Activated naive CD8-positive, alpha-beta T cell treated with anti-CD3 and anti-CD28 coated beads for 36 hours (primary cell): ENCODE measurements at regions not wholly inside any gene's neighbourhood (a gene's known extent, or its start where the extent isn't known, plus 50 kb on each side); places are given as distances from the start of the nearest gene placed in this dataset.

Experiments
- DNase-seq: peaks from one replicate; pipeline ENCODE4 v3.0.0; 2021
- H3K27ac Mint-ChIP-seq: one replicate; pipeline ENCODE4 v1.8.0; 2022; ENCODE audit warnings: mild to moderate bottlenecking, moderate library complexity, mixed read lengths
- H3K27me3 Mint-ChIP-seq: one replicate; pipeline ENCODE4 v1.8.0; 2022; ENCODE audit warnings: mild to moderate bottlenecking, mixed read lengths
- H3K36me3 Mint-ChIP-seq: one replicate; pipeline ENCODE4 v1.8.0; 2021; ENCODE audit warnings: mild to moderate bottlenecking, mixed read lengths
- H3K4me1 Mint-ChIP-seq: one replicate; pipeline ENCODE4 v1.8.0; 2021; ENCODE audit warnings: mixed read lengths
- H3K4me3 Mint-ChIP-seq: one replicate; pipeline ENCODE4 v1.8.0; 2022; ENCODE audit warnings: mild to moderate bottlenecking, moderate library complexity, mixed read lengths
- H3K9me3 Mint-ChIP-seq: one replicate; pipeline ENCODE4 v1.8.0; 2022; ENCODE audit warnings: mixed read lengths

- H3K9me3 Mint-ChIP-seq: no peaks in the 10 kb centered on the region
- peaks cover 7% of the 10 kb centered on the region for H3K4me1 Mint-ChIP-seq
- no peak overlapping the region for H3K27ac Mint-ChIP-seq
- H3K36me3 Mint-ChIP-seq: no peaks in the 10 kb centered on the region
- no peak for DNase-seq
- peaks cover 58% of the 10 kb centered on the region for H3K27me3 Mint-ChIP-seq
- H3K4me3 Mint-ChIP-seq: no peak overlapping the region
These were observed 2188.9 kb upstream of the TENM3 start for GRCh38 chr4:180054291-180054690.

- Mint-ChIP-seq H3K27ac (no peak overlapping the region), H3K36me3 (no peaks in the 10 kb centered on the region), H3K9me3 (no peaks in the 10 kb centered on the region), H3K27me3 (peaks cover 73% of the 10 kb centered on the region), H3K4me1 (peaks cover 13% of the 10 kb centered on the region), H3K4me3 (peak overlapping the region; percentile 64)
- no peak for DNase-seq
These were observed 2185.9 kb upstream of the TENM3 start for GRCh38 chr4:180057299-180057721.

- peak; percentile 27 for DNase-seq
- Mint-ChIP-seq H3K4me3 (peak overlapping the region; percentile 64), H3K27ac (no peak overlapping the region), H3K4me1 (peaks cover 13% of the 10 kb centered on the region), H3K27me3 (peaks cover 74% of the 10 kb centered on the region), H3K36me3 (no peaks in the 10 kb centered on the region), H3K9me3 (no peaks in the 10 kb centered on the region)
These were observed 2185.1 kb upstream of the TENM3 start for GRCh38 chr4:180057891-180058671.

- H3K27me3 Mint-ChIP-seq: peaks cover 74% of the 10 kb centered on the region
- no peaks in the 10 kb centered on the region for H3K9me3 Mint-ChIP-seq
- peak overlapping the region; percentile 62 for H3K4me3 Mint-ChIP-seq
- no peak overlapping the region for H3K27ac Mint-ChIP-seq
- DNase-seq: peak; percentile 21
- H3K36me3 Mint-ChIP-seq: no peaks in the 10 kb centered on the region
- peaks cover 13% of the 10 kb centered on the region for H3K4me1 Mint-ChIP-seq
These were observed 2184.4 kb upstream of the TENM3 start for GRCh38 chr4:180058691-180059215.

- Mint-ChIP-seq H3K27ac (no peak overlapping the region), H3K27me3 (peaks cover 73% of the 10 kb centered on the region), H3K36me3 (no peaks in the 10 kb centered on the region), H3K4me3 (peak overlapping the region; percentile 79), H3K4me1 (peaks cover 13% of the 10 kb centered on the region), H3K9me3 (no peaks in the 10 kb centered on the region)
- DNase-seq: peak; percentile 19
These were observed 2183.9 kb upstream of the TENM3 start for GRCh38 chr4:180059216-180059881.

GRCh38 chr4:180060159-180060889 is 2182.9 kb upstream of the TENM3 start:
- Mint-ChIP-seq H3K4me3 (no peak overlapping the region), H3K27me3 (peaks cover 66% of the 10 kb centered on the region), H3K9me3 (no peaks in the 10 kb centered on the region), H3K27ac (no peak overlapping the region), H3K36me3 (no peaks in the 10 kb centered on the region), H3K4me1 (peaks cover 13% of the 10 kb centered on the region)
- no peak for DNase-seq

GRCh38 chr4:180081072-180081471 is 2162.1 kb upstream of the TENM3 start:
- Mint-ChIP-seq H3K27ac (no peak overlapping the region), H3K36me3 (no peaks in the 10 kb centered on the region), H3K4me3 (no peak overlapping the region), H3K4me1 (no peaks in the 10 kb centered on the region), H3K27me3 (peaks cover 9% of the 10 kb centered on the region), H3K9me3 (no peaks in the 10 kb centered on the region)
- DNase-seq: no peak

- Mint-ChIP-seq H3K27ac (no peak overlapping the region), H3K27me3 (peaks cover 6% of the 10 kb centered on the region)
These were observed 2158.6 kb upstream of the TENM3 start for GRCh38 chr4:180084561-180084960.

GRCh38 chr4:180086480-180087190 is 2156.6 kb upstream of the TENM3 start:
- Mint-ChIP-seq H3K27me3 (peaks cover 6% of the 10 kb centered on the region), H3K4me1 (no peaks in the 10 kb centered on the region), H3K9me3 (no peaks in the 10 kb centered on the region), H3K4me3 (no peak overlapping the region), H3K27ac (no peak overlapping the region), H3K36me3 (no peaks in the 10 kb centered on the region)
- no peak for DNase-seq

More at GRCh38 chr4:180084561-180084960, 2158.6 kb upstream of the TENM3 start:
- Mint-ChIP-seq H3K4me3 (no peak overlapping the region), H3K36me3 (no peaks in the 10 kb centered on the region), H3K9me3 (no peaks in the 10 kb centered on the region), H3K4me1 (no peaks in the 10 kb centered on the region)
- no peak for DNase-seq

GRCh38 chr4:180098586-180098985 is 2144.6 kb upstream of the TENM3 start:
- Mint-ChIP-seq H3K27ac (no peak overlapping the region), H3K4me1 (peaks cover 2% of the 10 kb centered on the region), H3K4me3 (no peak overlapping the region), H3K36me3 (no peaks in the 10 kb centered on the region), H3K27me3 (no peaks in the 10 kb centered on the region), H3K9me3 (no peaks in the 10 kb centered on the region)
- DNase-seq: no peak

GRCh38 chr4:180099957-180100356 is 2143.2 kb upstream of the TENM3 start:
- H3K27me3 Mint-ChIP-seq: no peaks in the 10 kb centered on the region
- no peaks in the 10 kb centered on the region for H3K9me3 Mint-ChIP-seq
- H3K4me1 Mint-ChIP-seq: peaks cover 2% of the 10 kb centered on the region
- no peak for DNase-seq
- H3K27ac Mint-ChIP-seq: no peak overlapping the region
- no peak overlapping the region for H3K4me3 Mint-ChIP-seq
- H3K36me3 Mint-ChIP-seq: no peaks in the 10 kb centered on the region

- no peaks in the 10 kb centered on the region for H3K9me3 Mint-ChIP-seq
- no peaks in the 10 kb centered on the region for H3K36me3 Mint-ChIP-seq
- no peak for DNase-seq
- no peak overlapping the region for H3K4me3 Mint-ChIP-seq
- no peaks in the 10 kb centered on the region for H3K27me3 Mint-ChIP-seq
- peaks cover 2% of the 10 kb centered on the region for H3K4me1 Mint-ChIP-seq
- H3K27ac Mint-ChIP-seq: no peak overlapping the region
These were observed 2142.5 kb upstream of the TENM3 start for GRCh38 chr4:180100433-180101344.

- Mint-ChIP-seq H3K4me3 (no peak overlapping the region), H3K27me3 (no peaks in the 10 kb centered on the region), H3K36me3 (no peaks in the 10 kb centered on the region), H3K27ac (no peak overlapping the region), H3K4me1 (peaks cover 2% of the 10 kb centered on the region), H3K9me3 (no peaks in the 10 kb centered on the region)
- no peak for DNase-seq
These were observed 2141.7 kb upstream of the TENM3 start for GRCh38 chr4:180101348-180102083.
